HG03457 (cell line): ENCODE measurements at regions not wholly inside any gene's neighbourhood (a gene's known extent, or its start where the extent isn't known, plus 50 kb on each side); places are given as distances from the start of the nearest gene placed in this dataset.
"Not testable (repeated sequence)": the region's sequence is repeated elsewhere in the genome, so short reads cannot be mapped to it uniquely, and the experiment has no call there.

Experiments
- ATAC-seq: cut with Tn5 transposase; IDR thresholded peaks from one replicate; pipeline ENCODE4 v1.9.1; 2021; ENCODE audit warnings: moderate number of reproducible peaks; ENCODE audit not compliant: unreplicated experiment

GRCh38 chr5:17034992-17035391 is 98.9 kb upstream of the MYO10 start:
- ATAC-seq, result not testable (repeated sequence)

- ATAC-seq, result no peak
These were observed 101.7 kb upstream of the MYO10 start for GRCh38 chr5:17037751-17038150.

- ATAC-seq, result no peak
These were observed 103.1 kb upstream of the MYO10 start for GRCh38 chr5:17039170-17039569.

- ATAC-seq, result no peak
These were observed 106.0 kb upstream of the MYO10 start for GRCh38 chr5:17042041-17042440.

GRCh38 chr5:17046320-17046719 is 110.2 kb upstream of the MYO10 start:
- no peak for ATAC-seq

- ATAC-seq, result no peak
These were observed 114.1 kb upstream of the MYO10 start for GRCh38 chr5:17050236-17050635.

- ATAC-seq, result no peak
These were observed 118.8 kb upstream of the MYO10 start for GRCh38 chr5:17054911-17055310.

GRCh38 chr5:17056141-17056631 is 120.1 kb upstream of the MYO10 start:
- ATAC-seq, result no peak

- no peak for ATAC-seq
These were observed 122.3 kb upstream of the MYO10 start for GRCh38 chr5:17058438-17058837.

- ATAC-seq, result no peak
These were observed 125.9 kb upstream of the MYO10 start for GRCh38 chr5:17061973-17062470.

- ATAC-seq, result not testable (repeated sequence)
These were observed 126.7 kb upstream of the MYO10 start for GRCh38 chr5:17062741-17063140.

- ATAC-seq, result no peak
These were observed 128.2 kb upstream of the MYO10 start for GRCh38 chr5:17064241-17064640.

GRCh38 chr5:17065458-17065857 is 129.4 kb upstream of the MYO10 start:
- no peak for ATAC-seq

GRCh38 chr5:17066026-17066425 is 129.9 kb upstream of the MYO10 start:
- not testable (repeated sequence) for ATAC-seq

- no peak for ATAC-seq
These were observed 131.7 kb upstream of the MYO10 start for GRCh38 chr5:17067657-17068392.

GRCh38 chr5:17069995-17070511 is 134.0 kb upstream of the MYO10 start:
- ATAC-seq, result no peak

- no peak for ATAC-seq
These were observed 134.6 kb upstream of the MYO10 start for GRCh38 chr5:17070647-17071046.

GRCh38 chr5:17075236-17075635 is 139.1 kb upstream of the MYO10 start:
- ATAC-seq, result no peak

- ATAC-seq, result no peak
These were observed 140.2 kb upstream of the MYO10 start for GRCh38 chr5:17076272-17076671.

- no peak for ATAC-seq
These were observed 139.8 kb upstream of the BASP1 start for GRCh38 chr5:17077440-17078233.

- ATAC-seq, result no peak
These were observed 137.9 kb upstream of the BASP1 start for GRCh38 chr5:17079562-17079961.

GRCh38 chr5:17080361-17080760 is 137.1 kb upstream of the BASP1 start:
- no peak for ATAC-seq
